ENCODE measurements at regions not wholly inside any gene's neighbourhood (a gene's known extent, or its start where the extent isn't known, plus 50 kb on each side); places are given as distances from the start of the nearest gene placed in this dataset.
A peak's percentile ranks its signal among the peaks of the same experiment; 100 is the strongest.

DNA sequence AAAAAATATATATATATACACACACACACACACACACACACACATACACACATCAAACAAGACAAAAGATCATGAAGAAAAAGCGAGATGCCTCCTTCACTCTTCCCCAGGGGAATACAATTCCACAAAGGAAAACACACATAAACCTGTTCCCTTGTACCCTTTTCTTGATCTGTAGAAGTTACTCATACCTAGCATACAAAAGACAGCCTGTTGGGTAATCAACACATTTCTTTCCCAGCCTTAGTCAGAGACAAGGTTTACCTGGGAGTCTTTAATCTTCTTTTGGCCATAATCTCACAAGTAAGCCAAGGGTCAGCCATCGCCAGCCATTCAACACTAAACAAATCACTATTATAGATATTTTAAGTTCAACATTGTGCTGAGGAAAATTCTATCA lies 407.0 kb downstream of the SUCLG1 start:
- TF ChIP-seq EZH2phosphoT487 (IDR thresholded peaks at IDR 0.05; ENCODE audit: low read depth, severe bottlenecking, unreplicated experiment) (no peak), EZH2 (IDR thresholded peaks at IDR 0.05; ENCODE audit: borderline replicate concordance) (no peak)
- TF ChIP-seq, protein P1, sequence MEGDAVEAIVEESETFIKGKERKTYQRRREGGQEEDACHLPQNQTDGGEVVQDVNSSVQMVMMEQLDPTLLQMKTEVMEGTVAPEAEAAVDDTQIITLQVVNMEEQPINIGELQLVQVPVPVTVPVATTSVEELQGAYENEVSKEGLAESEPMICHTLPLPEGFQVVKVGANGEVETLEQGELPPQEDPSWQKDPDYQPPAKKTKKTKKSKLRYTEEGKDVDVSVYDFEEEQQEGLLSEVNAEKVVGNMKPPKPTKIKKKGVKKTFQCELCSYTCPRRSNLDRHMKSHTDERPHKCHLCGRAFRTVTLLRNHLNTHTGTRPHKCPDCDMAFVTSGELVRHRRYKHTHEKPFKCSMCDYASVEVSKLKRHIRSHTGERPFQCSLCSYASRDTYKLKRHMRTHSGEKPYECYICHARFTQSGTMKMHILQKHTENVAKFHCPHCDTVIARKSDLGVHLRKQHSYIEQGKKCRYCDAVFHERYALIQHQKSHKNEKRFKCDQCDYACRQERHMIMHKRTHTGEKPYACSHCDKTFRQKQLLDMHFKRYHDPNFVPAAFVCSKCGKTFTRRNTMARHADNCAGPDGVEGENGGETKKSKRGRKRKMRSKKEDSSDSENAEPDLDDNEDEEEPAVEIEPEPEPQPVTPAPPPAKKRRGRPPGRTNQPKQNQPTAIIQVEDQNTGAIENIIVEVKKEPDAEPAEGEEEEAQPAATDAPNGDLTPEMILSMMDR (IDR thresholded peaks at IDR 0.05; ENCODE audit: poor library complexity), result no peak
- Histone ChIP-seq H3K9me2 (replicated peaks; ENCODE audit: insufficient read depth) (no peaks in the 10 kb centered on the region), H2AFZ (no peak overlapping the region), H3K27ac (no peak overlapping the region), H3K36me3 (replicated peaks; ENCODE audit: insufficient read depth, low read depth) (no peaks in the 10 kb centered on the region), H3K27me3 (no peaks in the 10 kb centered on the region), H3K79me2 (no peaks in the 10 kb centered on the region), H3K4me2 (no peak overlapping the region), H3K4me1 (ENCODE audit: insufficient read depth) (no peaks in the 10 kb centered on the region), H4K20me1 (ENCODE audit: insufficient read depth, poor library complexity, severe bottlenecking) (no peaks in the 10 kb centered on the region), H3K4me3 (no peak overlapping the region), H3K9me3 (ENCODE audit: low read depth) (no peaks in the 10 kb centered on the region)
- 94% methylated on average over 2 of the region's 2 CpGs for WGBS (ENCODE audit: low lambda C conversion rate, missing lambda C conversion rate)
- no peak for DNase-seq (ENCODE audit: low spot score)

DNA sequence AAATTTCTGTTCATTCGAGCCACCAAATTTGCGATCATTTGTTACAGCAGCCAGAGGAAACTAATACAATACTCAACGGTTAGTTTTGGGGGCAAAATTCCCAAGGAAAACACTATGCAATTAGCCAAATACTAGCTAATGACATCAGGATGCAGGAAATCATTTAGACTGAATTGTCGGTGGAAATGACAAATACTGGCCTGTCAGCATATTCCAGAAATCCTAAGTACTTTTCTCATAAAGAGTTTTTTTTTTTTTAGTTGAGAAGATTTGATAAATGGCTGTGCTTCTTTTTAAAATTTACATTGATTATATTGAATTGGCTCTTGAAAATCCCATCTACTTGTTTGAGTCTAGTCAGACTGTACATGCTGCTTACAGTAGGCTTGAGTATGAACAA lies 410.1 kb downstream of the SUCLG1 start:
- H3K9me3 ChIP-seq (ENCODE audit: low read depth), result no peaks in the 10 kb centered on the region
- no peak overlapping the region for H3K4me2 ChIP-seq
- TF ChIP-seq EZH2 (IDR thresholded peaks at IDR 0.05; ENCODE audit: borderline replicate concordance), result no peak
- TF ChIP-seq, protein P1 (IDR thresholded peaks at IDR 0.05; ENCODE audit: poor library complexity), result no peak
- TF ChIP-seq EZH2phosphoT487 (IDR thresholded peaks at IDR 0.05; ENCODE audit: low read depth, severe bottlenecking, unreplicated experiment), result no peak
- 92% methylated on average over 4 of the region's 4 CpGs for WGBS (ENCODE audit: low lambda C conversion rate, missing lambda C conversion rate)
- no peaks in the 10 kb centered on the region for H3K4me1 ChIP-seq (ENCODE audit: insufficient read depth)
- no peak overlapping the region for H2AFZ ChIP-seq
- H4K20me1 ChIP-seq (ENCODE audit: insufficient read depth, poor library complexity, severe bottlenecking), result no peaks in the 10 kb centered on the region
- H3K9me2 ChIP-seq (replicated peaks; ENCODE audit: insufficient read depth), result no peaks in the 10 kb centered on the region
- no peaks in the 10 kb centered on the region for H3K36me3 ChIP-seq (replicated peaks; ENCODE audit: insufficient read depth, low read depth)
- H3K4me3 ChIP-seq, result no peak overlapping the region
- no peak overlapping the region for H3K27ac ChIP-seq
- H3K79me2 ChIP-seq, result no peaks in the 10 kb centered on the region
- no peaks in the 10 kb centered on the region for H3K27me3 ChIP-seq
- DNase-seq (ENCODE audit: low spot score), result no peak

DNA sequence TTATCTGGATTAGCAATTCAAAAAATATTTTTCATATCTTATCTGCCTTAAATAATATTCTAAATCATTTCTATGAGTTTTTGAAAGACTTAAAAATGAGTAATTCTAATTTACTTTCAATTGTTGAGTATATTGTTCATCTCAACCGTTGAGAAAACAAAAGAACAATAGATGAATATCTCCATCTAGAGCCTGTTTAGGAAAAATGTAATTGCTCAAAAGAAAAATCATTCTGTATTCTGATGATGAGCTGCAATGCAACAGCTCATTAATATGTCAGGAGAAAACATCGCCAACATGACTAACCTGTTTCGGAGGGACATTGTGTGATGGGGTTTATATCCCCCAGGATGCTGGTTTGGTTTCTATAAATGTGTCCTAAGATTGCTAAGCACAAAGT lies 417.6 kb downstream of the SUCLG1 start:
- Histone ChIP-seq H4K20me1 (ENCODE audit: insufficient read depth, poor library complexity, severe bottlenecking) (no peaks in the 10 kb centered on the region), H2AFZ (no peak overlapping the region), H3K79me2 (no peaks in the 10 kb centered on the region), H3K4me3 (no peak overlapping the region), H3K4me2 (no peak overlapping the region), H3K9me3 (ENCODE audit: low read depth) (no peaks in the 10 kb centered on the region), H3K27ac (no peak overlapping the region), H3K9me2 (replicated peaks; ENCODE audit: insufficient read depth) (no peaks in the 10 kb centered on the region), H3K4me1 (ENCODE audit: insufficient read depth) (peaks cover 3% of the 10 kb centered on the region), H3K36me3 (replicated peaks; ENCODE audit: insufficient read depth, low read depth) (no peaks in the 10 kb centered on the region), H3K27me3 (no peaks in the 10 kb centered on the region)
- 76% methylated on average over 3 of the region's 3 CpGs for WGBS (ENCODE audit: low lambda C conversion rate, missing lambda C conversion rate)
- no peak for TF ChIP-seq EZH2 (IDR thresholded peaks at IDR 0.05; ENCODE audit: borderline replicate concordance)
- TF ChIP-seq, protein P1 (IDR thresholded peaks at IDR 0.05; ENCODE audit: poor library complexity), result peak; percentile 27
- DNase-seq (ENCODE audit: low spot score), result no peak

DNA sequence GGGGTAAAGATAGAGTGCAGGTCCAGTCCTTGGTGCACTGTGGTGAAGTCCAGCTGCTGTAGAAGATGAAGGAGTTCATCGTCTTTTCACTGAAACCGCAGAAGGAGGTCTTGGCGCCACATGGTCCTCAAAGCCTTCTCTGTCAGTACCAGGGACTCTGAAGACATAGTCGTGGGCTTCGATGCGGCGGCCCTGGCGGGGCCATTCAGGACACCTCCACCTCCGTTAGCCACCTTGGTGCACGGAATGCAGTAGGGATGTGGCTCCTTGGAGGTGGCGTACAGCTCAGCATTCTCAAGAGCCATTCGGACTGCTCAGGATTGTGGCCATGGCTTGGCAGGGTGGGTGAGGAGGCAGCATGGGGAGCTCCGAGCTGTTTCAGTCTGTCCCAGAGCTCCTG lies 418.8 kb downstream of the SUCLG1 start:
- no peak overlapping the region for H2AFZ ChIP-seq
- H3K4me3 ChIP-seq, result no peak overlapping the region
- no peaks in the 10 kb centered on the region for H4K20me1 ChIP-seq (ENCODE audit: insufficient read depth, poor library complexity, severe bottlenecking)
- no peaks in the 10 kb centered on the region for H3K36me3 ChIP-seq (replicated peaks; ENCODE audit: insufficient read depth, low read depth)
- no peaks in the 10 kb centered on the region for H3K79me2 ChIP-seq
- H3K9me2 ChIP-seq (replicated peaks; ENCODE audit: insufficient read depth), result no peaks in the 10 kb centered on the region
- peaks cover 3% of the 10 kb centered on the region for H3K4me1 ChIP-seq (ENCODE audit: insufficient read depth)
- 97% methylated on average over 13 of the region's 13 CpGs for WGBS (ENCODE audit: low lambda C conversion rate, missing lambda C conversion rate)
- no peak for DNase-seq (ENCODE audit: low spot score)
- no peak for TF ChIP-seq EZH2 (IDR thresholded peaks at IDR 0.05; ENCODE audit: borderline replicate concordance)
- TF ChIP-seq, protein P1 (IDR thresholded peaks at IDR 0.05; ENCODE audit: poor library complexity), result no peak
- TF ChIP-seq EZH2phosphoT487 (IDR thresholded peaks at IDR 0.05; ENCODE audit: low read depth, severe bottlenecking, unreplicated experiment), result no peak
- H3K9me3 ChIP-seq (ENCODE audit: low read depth), result no peaks in the 10 kb centered on the region
- no peak overlapping the region for H3K27ac ChIP-seq
- H3K27me3 ChIP-seq, result no peaks in the 10 kb centered on the region
- no peak overlapping the region for H3K4me2 ChIP-seq
